OCI-LY3 (cell line): ENCODE measurements at regions not wholly inside any gene's neighbourhood (a gene's known extent, or its start where the extent isn't known, plus 50 kb on each side); places are given as distances from the start of the nearest gene placed in this dataset.

ENCODE experiments used
- EZH2phosphoT487 ChIP-seq: fragments of 200-600 bp; shearing (Covaris generic); IDR thresholded peaks from 2 replicates; pipeline ENCODE4 v1.6.1; 2018; ENCODE audit warnings: antibody characterized with exemption, mixed run types, low read depth
- TF ChIP-seq, protein P1 (sequence below): fragments of 200-600, 300-600 bp; sonication (generic); IDR thresholded peaks from 2 replicates; pipeline ENCODE4 v1.5.1; 2014; ENCODE audit warnings: antibody characterized with exemption, low read length, low read depth

- TF ChIP-seq, protein P1, sequence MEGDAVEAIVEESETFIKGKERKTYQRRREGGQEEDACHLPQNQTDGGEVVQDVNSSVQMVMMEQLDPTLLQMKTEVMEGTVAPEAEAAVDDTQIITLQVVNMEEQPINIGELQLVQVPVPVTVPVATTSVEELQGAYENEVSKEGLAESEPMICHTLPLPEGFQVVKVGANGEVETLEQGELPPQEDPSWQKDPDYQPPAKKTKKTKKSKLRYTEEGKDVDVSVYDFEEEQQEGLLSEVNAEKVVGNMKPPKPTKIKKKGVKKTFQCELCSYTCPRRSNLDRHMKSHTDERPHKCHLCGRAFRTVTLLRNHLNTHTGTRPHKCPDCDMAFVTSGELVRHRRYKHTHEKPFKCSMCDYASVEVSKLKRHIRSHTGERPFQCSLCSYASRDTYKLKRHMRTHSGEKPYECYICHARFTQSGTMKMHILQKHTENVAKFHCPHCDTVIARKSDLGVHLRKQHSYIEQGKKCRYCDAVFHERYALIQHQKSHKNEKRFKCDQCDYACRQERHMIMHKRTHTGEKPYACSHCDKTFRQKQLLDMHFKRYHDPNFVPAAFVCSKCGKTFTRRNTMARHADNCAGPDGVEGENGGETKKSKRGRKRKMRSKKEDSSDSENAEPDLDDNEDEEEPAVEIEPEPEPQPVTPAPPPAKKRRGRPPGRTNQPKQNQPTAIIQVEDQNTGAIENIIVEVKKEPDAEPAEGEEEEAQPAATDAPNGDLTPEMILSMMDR, result no peak
- TF ChIP-seq EZH2phosphoT487, result no peak
These were observed 183.7 kb downstream of the ISL1 start for GRCh38 chr5:51566953-51567352.
